HG02798 (cell line): ENCODE measurements at regions not wholly inside any gene's neighbourhood (a gene's known extent, or its start where the extent isn't known, plus 50 kb on each side); places are given as distances from the start of the nearest gene placed in this dataset.
"Not testable (repeated sequence)": the region's sequence is repeated elsewhere in the genome, so short reads cannot be mapped to it uniquely, and the experiment has no call there.

Experiments used
- ATAC-seq: cut with Tn5 transposase; IDR thresholded peaks from one replicate; pipeline ENCODE4 v1.9.1; 2021; ENCODE audit warnings: mild to moderate bottlenecking; ENCODE audit not compliant: unreplicated experiment, poor library complexity

DNA sequence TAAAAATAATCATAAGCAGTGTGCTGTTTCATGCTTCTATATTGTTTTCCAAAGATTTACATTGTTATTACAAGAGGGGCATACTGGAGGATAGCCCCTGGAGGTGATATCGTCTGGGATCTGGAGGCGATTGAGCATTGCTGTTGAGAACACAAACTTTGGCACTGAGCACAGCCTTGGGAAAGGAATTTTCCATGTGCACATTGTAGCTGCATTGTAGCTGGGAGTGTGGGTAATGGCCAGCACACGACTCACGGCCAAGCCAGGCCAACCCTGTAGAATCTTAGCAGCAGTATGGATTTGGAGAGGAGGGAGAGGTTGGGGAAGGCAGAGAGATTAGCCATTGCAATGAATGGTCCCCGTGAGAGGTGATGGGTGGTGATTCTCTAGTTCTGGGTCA is 121.9 kb downstream of the SMIM20 start:
- no peak for ATAC-seq

DNA sequence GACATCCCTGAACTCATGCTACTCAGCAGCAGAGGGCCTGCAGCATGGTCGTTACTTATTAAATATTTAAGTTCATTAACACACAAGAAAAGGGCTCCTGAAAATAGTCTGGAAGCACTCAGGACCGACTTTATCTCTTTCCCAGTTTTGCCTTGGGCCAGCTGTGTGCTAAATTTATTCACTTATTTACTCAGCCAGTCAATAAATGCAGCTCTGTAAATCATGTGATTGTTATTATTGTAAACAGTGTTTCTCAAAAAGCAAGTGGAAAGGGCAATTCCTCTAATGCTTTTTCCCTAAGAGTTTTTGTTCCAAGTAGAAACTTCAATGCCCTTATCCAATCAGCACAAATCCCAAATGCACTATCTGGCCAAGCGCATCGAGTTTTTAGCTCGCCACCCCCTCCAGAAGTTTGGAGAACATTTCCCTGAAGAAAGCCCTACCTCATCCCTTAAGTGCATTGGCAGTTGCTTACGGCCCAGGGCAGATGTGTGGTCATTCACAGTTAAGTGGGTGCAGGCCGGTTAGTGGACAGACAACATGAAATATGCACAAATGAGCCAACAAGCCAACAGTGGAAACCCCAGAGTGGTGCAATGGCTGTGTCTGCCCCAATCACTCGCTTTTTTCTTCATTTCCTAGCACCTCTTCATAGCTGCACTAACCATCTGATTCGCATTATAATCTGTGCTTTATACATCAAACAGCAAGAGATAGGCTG is 125.8 kb downstream of the SMIM20 start:
- no peak for ATAC-seq

DNA sequence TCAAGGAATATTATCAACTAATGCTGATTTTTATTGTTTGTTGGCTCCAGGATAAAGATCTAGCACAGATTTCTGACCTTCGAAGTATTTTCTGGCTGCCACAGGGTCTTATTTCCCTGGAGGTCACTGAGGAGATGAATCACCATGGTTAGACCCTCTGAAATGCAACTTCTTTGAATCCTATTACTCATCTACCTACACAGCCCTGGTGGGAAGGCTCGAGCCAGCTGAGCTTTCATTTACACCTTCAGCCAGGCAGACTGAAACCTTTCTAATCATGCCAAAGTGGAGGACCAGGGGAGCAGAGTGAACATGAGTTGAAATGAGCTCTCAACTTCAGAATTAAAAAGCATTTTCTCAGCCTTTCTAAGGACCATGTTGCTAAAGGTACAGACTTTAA is 130.5 kb downstream of the SMIM20 start:
- peak; percentile 51 for ATAC-seq

DNA sequence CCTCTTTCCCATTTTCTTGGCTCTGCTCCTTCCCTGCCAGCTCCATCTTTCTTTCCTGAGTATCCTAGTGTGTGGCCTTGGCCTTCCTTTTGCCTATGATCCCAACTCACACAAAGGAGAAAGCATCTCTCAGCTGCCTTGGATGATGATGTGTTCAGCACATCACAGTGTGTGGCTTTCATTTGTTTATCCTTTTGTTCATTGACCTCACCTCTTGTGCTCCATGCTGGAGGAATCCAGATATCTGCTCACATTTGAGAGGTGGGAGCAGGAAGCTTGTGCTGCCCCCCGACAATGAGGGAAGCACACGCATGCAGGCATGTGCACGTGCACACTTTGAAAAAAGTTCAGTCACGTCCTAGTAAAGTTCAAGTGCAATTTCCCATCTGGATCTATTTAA is 131.0 kb downstream of the SMIM20 start:
- ATAC-seq, result no peak

DNA sequence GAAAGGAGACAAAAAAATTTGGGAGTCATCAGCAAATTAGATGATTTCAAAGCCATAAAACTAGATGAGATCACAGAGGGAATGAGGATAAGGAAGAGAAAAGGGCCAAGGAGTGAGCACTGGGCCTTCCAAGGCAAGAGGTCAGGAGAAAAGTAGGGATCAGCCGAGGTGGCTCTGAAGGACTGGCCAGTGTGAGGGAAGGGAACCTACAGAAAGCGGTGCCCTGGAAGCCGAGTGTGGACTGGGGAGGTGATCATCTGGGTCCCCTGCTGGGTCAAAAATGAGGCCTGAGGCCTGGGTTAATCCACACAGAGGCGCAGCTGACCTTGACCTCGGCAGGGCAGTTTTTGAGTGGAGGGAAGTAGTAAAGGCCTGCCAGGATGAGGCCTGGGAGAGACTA is 133.8 kb downstream of the SMIM20 start:
- ATAC-seq, result no peak

DNA sequence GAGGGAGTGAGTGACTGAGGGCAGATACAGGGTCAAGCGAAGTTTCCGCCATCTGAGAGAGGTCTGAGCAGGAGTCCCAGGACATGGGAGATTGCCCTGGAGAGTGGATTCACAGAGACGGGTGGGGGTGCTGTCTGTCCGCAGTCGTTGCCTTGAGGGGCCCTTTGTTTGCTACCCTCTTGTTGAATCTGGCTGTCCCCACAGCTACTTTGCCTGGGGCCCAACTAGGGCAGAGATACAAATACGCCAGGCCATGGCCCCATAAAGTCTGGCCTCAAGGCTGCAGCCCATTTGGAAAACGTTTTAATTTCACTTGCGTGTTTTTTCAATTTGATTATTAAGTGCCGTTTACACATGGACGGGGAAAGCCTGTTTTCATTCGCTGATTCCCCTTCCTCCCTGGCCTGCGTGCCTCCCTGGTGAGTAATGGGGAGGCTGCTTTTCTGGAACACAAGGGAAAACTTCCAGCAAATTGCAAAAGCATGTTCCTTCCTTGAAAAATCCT is 134.4 kb downstream of the SMIM20 start:
- ATAC-seq, result no peak

DNA sequence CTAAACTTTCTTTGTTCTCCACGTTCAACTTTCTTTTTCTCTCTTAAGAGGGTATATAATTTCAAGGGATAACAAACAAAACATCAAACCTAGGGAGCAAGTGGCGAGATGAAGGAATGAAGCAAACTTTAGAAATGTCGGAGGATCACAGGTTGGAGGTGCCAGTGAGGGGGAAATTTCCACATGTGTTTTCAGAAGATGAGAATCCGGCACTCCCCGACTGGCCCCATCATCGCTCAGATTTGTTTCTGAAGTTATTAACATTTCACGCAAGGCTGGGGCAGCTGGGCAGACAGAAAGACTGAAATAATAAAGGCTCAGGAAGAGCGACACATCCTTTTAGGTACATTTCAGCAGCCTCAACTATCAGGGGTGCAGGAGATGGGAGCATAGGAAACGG is 134.9 kb downstream of the SMIM20 start:
- ATAC-seq, result no peak

DNA sequence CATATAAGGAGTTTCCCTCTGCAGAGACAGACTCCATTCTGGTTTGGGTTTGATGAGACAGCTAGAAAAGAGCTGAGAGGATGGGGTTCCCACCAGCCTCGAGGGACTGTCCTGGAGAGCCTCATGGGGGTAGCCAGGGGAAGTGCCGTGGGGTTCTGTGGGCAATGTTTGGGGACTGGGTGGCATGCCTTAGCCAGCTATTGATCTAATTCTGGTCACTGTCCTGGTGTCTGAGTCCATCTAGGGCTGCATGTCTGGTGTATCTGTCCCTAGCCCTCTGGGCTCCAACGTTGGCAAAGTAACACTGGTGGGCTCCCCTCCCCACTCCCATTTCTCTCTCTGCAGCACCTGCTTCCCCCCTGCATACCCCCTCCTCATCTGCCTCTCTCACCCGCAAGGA is 135.4 kb downstream of the SMIM20 start:
- no peak for ATAC-seq

DNA sequence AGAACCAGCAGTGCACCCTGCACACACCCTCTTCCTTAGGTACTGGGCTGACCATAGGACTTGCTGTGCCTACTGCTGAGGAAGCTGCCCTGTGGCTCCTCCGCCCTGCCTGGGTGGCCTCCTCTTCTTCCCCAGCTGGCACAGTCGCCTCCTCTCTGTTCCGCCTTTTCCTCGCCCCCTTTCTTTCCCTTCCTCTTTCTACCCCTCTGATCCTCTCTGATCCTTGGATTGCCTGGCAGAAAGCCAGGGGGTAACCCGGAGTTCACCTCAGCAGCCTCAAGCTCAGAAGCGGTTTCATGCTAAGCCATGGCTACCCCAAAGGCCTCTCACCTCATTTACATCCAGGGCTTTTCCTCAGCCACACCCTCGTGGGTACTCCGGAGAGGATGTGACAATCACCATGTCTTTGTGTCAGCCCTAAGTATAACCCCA is 136.2 kb downstream of the SMIM20 start:
- peak; percentile 74 for ATAC-seq

DNA sequence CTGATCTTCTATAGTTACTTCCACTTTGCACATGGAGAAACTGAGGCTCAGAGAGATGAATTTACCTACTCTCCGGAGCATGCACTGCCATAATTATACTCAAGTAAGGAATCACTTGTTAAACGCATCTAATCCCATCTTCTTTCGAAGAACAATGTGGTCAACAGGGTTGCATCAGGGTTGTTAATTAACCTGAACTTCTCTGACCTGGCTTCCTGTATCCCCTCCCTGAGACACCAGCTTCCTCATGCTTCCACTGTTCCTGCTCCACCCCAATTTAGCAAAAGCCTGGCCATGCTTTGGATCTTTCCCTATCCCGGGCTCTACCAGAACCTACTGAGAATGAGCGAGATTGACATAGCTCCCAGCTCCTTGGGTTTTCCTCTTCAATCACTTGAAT is 136.7 kb downstream of the SMIM20 start:
- no peak for ATAC-seq

DNA sequence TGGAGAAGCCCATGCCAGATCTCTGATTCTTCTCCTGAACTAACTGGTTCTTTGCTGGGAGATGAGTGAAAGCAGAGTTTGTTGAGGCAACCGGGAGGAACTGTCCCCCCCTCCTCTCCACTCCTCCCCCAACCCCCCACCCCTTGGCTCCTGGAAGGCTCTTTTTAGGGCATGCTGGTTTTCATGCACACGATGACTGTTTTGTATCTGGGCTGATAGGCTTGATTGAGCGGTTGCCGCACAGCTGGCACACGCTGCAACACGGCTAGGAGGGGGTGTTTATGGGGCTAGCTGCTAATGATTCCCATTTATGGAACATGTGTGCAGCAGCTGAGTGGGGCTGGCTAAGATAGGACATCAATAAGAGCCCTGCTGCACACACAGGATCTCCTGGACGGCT is 137.2 kb downstream of the SMIM20 start:
- no peak for ATAC-seq

DNA sequence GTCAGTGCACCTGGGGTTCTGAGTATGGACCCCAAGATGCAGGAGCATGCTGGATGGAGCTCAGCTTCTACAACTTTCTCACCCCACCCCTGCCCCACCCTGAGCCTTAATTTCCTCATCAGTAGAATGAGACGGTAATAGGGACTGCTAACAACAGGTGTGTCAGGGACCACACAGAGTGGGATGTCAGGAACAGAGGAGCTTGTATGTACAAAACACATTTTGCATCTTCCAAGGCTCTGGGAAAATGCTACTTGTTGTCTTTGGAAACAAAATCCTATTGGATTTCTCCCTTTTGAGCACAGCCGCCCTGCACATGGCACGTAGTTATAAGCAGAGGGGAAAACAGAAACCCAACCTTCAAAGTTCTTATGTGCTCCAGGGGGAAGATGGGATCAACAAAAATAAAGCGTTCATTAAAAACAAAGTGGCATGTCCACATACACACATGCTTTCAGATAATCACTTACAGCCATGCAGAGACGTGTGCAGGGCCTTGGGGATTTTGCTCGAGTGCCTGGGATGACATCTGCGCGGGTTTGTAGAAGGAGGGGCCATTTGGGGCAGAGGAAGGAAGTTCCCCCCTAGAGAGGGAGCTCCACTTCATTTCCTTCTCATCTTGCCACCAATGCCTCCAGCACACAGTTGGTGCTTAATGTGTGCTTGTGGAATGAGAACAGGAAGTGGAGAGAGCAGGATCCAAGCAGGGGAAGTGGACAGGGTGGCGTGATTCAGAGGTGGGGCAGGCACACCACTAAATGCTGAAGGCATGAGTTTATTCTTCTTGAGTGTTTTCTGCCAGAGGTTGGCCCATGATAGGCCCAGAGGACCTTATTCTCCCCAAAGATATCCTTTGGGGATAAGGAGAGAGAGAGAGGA is 138.9 kb downstream of the SMIM20 start:
- ATAC-seq, result no peak

DNA sequence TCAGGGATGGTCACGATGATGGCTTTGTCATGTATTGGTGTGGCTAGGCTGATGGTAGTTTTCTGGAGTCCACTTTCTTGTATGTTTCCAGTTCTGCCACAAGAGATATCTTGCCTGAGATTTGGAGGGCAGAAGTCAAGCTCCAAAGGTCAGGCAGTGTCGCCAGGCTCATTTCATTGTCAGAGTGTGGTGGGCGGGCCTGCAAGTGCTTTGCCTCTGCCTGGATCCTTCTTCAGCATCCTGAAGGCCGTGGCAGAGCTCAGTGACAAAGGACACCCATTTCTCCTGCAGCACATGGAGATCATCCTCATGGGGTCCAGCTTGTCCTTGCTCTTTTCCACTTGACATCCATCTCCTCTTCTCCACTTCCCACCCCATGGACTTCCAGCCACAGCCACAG is 139.7 kb downstream of the SMIM20 start:
- no peak for ATAC-seq

DNA sequence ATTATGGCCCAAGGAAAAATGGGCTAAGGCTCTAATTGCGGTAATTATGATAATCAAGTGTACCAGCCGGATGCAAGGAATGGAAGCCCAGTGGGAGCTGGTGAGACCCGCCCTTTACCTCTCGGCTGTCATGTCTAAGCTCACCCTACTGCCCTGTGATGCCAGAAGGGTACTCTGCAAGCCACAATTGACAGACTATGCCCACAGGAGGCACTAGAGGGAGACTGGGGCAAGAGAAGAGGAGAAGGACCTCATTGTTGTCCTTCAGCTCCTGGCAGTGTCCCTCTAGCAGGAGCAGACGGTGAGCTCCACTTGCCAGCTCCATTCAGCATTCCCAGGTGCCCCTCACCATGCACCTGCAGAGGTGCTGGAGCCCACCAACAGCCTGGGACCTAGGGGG is 141.8 kb downstream of the SMIM20 start:
- ATAC-seq, result no peak

DNA sequence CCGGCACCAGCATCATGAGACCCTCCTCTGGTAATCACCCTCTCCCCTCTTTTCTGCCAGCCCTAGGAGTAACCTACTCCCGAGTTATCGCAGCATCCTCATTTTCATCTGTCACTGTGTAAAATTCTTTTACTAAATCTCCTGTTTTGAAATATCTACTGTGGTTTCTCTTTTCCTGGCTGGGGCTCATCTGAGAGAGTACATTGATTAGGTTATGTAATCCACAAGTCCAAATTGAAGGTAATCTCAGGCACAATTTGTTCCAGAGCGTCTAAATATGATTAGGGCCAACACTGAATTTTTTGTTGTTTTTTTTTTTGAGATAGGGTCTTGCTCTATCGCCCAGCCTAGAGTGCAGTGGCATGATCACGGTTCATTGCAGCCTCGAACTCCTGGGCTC is 142.4 kb downstream of the SMIM20 start:
- no peak for ATAC-seq

DNA sequence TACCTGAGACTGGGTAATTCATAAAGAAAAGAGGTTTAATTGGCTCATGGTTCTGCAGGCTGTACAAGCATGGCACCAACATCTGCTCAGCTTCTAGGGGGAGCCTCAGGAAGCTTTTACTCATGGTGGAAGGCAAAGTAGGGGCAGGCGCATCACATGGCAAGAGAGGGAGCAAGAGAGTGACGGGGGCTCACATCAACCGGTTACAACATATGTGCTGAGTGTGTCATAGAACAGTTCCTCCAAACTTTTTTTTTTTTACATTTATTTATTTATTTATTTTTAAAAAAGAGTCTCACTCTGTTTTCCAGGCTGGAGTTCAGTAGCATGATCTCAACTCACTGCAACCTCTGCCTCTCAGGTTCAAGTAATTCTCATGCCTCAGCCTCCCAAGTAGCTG is 143.8 kb downstream of the SMIM20 start:
- ATAC-seq, result not testable (repeated sequence)

DNA sequence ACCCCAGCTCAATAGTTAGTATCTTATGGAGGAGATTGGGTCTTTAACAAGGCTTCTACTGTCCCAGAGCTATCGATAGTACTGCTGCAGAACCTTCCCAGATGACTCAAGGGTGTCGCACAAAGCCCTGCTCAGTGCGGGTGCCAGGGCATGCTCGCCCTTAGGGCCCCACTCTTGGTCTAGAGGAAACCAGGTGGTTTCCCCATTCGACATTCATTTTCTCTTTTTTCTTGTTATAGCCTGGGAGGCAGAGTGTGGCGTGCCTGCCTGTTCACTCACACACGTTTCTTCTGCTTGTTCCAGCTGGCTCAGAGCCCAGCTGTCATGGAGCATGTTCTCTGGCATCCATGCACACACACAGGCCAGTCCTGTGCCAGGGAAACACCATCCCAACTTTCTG is 144.5 kb downstream of the SMIM20 start:
- ATAC-seq, result peak; percentile 88

DNA sequence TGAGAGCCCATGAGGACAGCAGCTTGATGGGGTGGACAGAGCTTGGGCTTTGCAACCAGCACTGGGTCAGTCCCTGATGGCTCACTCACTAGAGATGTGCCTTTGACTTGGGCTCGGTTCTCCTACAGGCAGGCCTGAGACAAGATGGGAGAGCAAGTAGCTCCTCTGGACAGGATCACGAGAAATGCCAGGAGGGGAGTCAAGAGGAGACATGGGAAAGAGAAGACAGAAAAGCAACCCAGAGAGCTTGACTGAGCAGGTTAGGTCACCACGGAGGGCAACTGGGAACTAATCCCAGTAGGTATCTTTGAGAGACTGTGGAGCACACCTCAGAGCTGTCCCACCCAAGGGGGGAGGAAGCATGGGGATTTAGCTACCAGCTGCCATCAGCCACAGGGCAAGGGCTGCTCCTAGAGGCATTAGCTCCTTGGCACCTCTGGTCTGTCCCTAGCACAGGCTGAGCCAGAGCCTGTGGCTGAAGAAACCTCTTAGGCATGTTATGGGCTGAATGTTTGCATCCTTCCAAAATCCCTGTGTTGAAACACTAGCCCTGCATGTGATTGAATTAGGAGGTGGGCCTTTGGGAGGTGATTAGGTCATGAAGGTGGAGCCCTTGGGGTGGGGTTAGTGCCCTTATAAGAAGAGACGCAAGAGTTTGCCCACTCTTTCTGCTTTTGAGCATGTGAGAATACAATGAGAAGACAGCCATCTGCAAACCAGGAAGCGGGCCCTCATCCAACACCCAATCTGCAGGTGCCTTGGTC is 145.6 kb downstream of the SMIM20 start:
- ATAC-seq, result no peak

DNA sequence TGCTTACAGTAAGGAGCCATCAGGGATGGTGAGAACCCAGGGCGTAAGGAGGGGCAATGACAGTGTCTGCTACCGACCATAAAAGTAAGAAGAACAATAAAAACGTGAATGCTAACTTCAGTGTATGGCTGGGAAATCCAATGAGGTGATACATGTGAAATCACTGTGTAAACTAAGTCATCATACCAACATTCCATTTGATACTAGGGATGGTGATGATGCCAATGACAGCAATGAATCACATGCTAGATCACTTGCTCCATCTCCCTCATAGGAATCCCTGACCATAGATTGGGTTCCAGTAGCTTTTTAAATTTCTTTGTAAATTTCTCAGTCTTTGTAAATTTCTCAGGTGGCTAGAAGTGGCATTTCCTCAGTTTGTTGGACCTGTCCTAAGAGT is 146.3 kb downstream of the SMIM20 start:
- no peak for ATAC-seq

DNA sequence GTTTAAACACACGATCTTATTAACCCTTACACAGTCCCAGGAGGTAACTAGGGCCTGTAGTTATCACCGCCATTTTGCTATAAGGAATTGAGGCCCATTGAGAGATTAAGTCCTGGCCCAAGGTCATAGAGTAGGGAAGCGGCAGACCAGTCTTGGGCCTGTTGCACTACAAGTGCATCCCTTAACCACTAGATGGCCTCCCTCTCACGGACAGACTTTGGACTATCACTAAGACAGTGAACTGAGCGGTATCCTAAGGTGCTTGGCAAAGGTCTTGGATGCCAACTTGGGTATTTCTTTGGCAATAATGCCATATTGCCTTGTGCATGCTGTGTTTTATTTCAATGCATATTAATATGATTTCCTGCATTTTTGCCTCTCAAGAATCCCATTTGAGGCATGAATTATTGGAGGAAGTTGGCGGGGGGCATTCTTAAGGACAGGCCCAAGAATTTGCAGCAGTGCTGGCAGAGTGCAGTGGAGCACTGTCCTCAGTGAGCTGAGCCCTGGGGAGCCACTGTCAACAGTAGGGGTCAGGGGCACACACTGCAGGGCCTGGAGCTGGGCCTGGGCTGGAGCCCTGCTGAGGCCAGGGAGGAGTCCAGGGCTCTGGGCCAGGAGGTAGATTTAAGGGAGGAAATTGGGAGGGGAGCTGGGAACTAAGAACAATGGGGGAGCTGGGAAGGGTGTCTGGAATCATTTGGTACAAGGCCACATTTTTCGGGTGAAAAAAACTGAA is 147.4 kb downstream of the SMIM20 start:
- peak; percentile 64 for ATAC-seq
